Lung (tissue), 11 donors: ENCODE measurements at regions not wholly inside any gene's neighbourhood (a gene's known extent, or its start where the extent isn't known, plus 50 kb on each side); places are given as distances from the start of the nearest gene placed in this dataset.
A peak's percentile ranks its signal among the peaks of the same experiment; 100 is the strongest.

ENCODE experiments used
- ATAC-seq: fragments of 200-7000 bp; cut with Tn5 transposase; one replicate; pipeline ENCODE4 v1.9.1; 2020; ENCODE audit warnings: moderate number of reproducible peaks; ENCODE audit not compliant: insufficient read depth, low FRiP score
- DNase-seq, 3 donors: peaks; one replicate each; pipeline ENCODE4 v3.0.0-alpha.2; 2013 to 2017
- H3K27ac ChIP-seq, 2 donors: one replicate each; pipeline ENCODE4 v1.5.1; 2013; ENCODE audit warnings: mild to moderate bottlenecking in 2 of 2, moderate library complexity in 2 of 2, control low read depth in 1 of 2, inconsistent platforms in 1 of 2, low read depth in 1 of 2, low read length in 1 of 2
- H3K27me3 ChIP-seq, 3 donors: one replicate each; pipeline ENCODE4 v1.5.1; 2013; ENCODE audit warnings: low read length in 2 of 3; ENCODE audit not compliant: control insufficient read depth in 3 of 3, insufficient read depth in 3 of 3
- H3K36me3 ChIP-seq, 4 donors: one replicate each; pipeline ENCODE4 v1.5.1; 2013; ENCODE audit warnings: low read length in 4 of 4, mild to moderate bottlenecking in 1 of 4, moderate library complexity in 1 of 4; ENCODE audit not compliant: control insufficient read depth in 4 of 4, insufficient read depth in 4 of 4
- H3K4me1 ChIP-seq, 5 donors: one replicate each; pipeline ENCODE4 v1.5.1; 2013; ENCODE audit warnings: low read length in 5 of 5, mild to moderate bottlenecking in 2 of 5, moderate library complexity in 1 of 5; ENCODE audit not compliant: control insufficient read depth in 5 of 5, insufficient read depth in 5 of 5
- H3K4me3 ChIP-seq: one replicate; pipeline ENCODE4 v1.5.1; 2013; ENCODE audit warnings: mild to moderate bottlenecking, control low read depth, moderate library complexity
- H3K9ac ChIP-seq, 2 donors: one replicate each; pipeline ENCODE4 v1.5.1; 2013; ENCODE audit warnings: low read length in 2 of 2, control low read depth in 1 of 2; ENCODE audit not compliant: insufficient read depth in 1 of 2
- H3K9me3 ChIP-seq, 4 donors: one replicate each; pipeline ENCODE4 v1.5.1; 2013; ENCODE audit warnings: low read length in 3 of 4, mild to moderate bottlenecking in 1 of 4, moderate library complexity in 1 of 4; ENCODE audit not compliant: control insufficient read depth in 4 of 4, insufficient read depth in 3 of 4
- CTCF ChIP-seq: IDR thresholded peaks from 2 replicates; pipeline ENCODE4 v1.5.1; 2012; ENCODE audit warnings: mild to moderate bottlenecking; ENCODE audit errors: control extremely low read depth, extremely low read depth
- WGBS, 2 donors: extraction: QIAGEN DNeasy Blood & Tissue Kit; methylation state at CpG; one replicate each; pipeline ENCODE4 v1.1.7; 2013; 5-methylcytosine and 5-hydroxymethylcytosine counted together
- donor health status: control.
- donor health status: control.
- donor health status: Bipolar disorder and iron deficiency.
- donor health status: healthy.
- donor health status: DM: yes; HTN: yes; CAD: no.

GRCh38 chr1:94324178-94324544 is 86.8 kb upstream of the ARHGAP29 start:
- Histone ChIP-seq H3K36me3 (no peaks in the 10 kb centered on the region), H3K27ac (peak overlapping the region in 1 of 2 donors; percentile 87), H3K9me3 (no peaks in the 10 kb centered on the region), H3K4me1 (peaks cover 10 to 27% (median 21%) of the 10 kb centered on the region in 5 donors), H3K9ac (no peak overlapping the region), H3K27me3 (no peaks in the 10 kb centered on the region), H3K4me3 (no peak overlapping the region)
- no peak for ATAC-seq
- no peak for TF ChIP-seq CTCF
- WGBS, 2 donors: 67 to 76% methylated on average over 4 of the region's 4 CpGs
- no peak for DNase-seq

DNA sequence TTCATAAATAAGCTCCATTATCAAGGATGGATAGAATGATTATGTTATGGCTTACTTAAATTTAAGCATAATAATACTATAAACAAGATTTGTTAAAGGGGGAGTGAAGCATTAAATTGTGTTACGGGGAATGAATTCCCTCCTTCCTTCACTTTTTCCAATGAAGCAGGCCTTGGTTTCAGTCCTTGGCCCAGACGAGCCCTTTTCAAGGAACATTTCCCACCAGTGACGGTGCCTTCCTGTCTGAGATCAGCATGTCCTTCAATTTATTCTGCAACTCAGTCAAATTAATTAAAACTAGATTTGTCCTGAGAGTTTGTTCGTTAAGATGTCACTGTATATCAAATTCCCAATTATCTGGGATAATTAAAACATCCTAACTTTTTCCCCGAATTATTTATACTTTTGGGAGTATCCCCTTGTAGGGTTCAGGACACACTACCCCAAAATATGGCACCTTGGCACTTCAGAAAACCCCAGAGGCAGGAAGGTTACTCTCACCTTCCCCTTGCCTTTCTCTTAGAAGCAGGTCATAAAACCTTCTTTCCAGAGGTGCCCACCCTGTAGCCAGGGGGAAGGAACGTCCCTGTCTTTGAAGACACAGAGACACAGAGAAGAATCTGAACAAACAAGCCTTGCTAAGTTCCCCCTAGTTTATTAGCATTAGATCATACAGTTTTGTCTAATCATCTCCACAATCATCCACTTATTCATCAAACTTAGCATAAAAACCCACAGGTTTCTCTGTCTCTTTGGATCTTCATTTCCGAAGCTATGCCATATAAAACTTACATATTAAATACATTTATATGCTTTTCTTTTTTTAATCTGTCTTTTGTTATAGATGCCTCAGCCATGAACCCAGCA is 86.2 kb upstream of the ARHGAP29 start:
- H3K27ac ChIP-seq: peak overlapping the region; percentile 26 to 68
- TF ChIP-seq CTCF: no peak
- WGBS, 2 donors: 80 to 83% methylated on average over 7 of the region's 7 CpGs
- no peak for ATAC-seq
- H3K4me1 ChIP-seq: peaks cover 10 to 27% (median 22%) of the 10 kb centered on the region in 5 donors
- DNase-seq: no peak
- no peaks in the 10 kb centered on the region for H3K27me3 ChIP-seq
- no peak overlapping the region for H3K9ac ChIP-seq
- no peaks in the 10 kb centered on the region for H3K36me3 ChIP-seq
- H3K4me3 ChIP-seq: no peak overlapping the region
- H3K9me3 ChIP-seq: peaks cover 0 to under 1% (median 0%) of the 10 kb centered on the region in 4 donors

DNA sequence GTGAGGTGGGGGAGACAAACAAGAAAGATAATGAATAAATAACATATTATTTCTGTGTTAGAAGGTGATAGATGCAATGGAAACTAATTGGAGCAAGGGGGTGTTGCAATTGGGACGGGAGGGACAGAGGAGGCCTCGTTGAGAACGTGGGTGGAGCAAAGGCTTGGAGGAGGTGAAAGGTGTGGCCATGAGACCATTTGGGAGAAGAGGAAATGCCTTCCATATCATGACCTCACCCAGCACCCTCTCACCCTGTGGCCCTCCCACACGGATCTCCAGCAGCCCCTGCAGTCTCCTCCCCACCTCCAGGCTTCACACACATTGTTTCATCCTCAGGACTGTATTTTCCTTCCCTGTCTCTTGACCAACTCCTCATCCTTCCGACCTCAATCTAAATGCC is 85.3 kb upstream of the ARHGAP29 start:
- peaks cover 0 to 2% (median 0%) of the 10 kb centered on the region in 4 donors for H3K9me3 ChIP-seq
- DNase-seq (no peak), ATAC-seq (no peak)
- no peak overlapping the region for H3K4me3 ChIP-seq
- H3K36me3 ChIP-seq: no peaks in the 10 kb centered on the region
- H3K4me1 ChIP-seq: peaks cover 10 to 26% (median 22%) of the 10 kb centered on the region in 5 donors
- peak overlapping the region; percentile 55 to 66 for H3K27ac ChIP-seq
- H3K9ac ChIP-seq: no peak overlapping the region
- no peak for TF ChIP-seq CTCF
- WGBS, 2 donors: 58 to 66% methylated on average over 5 of the region's 5 CpGs
- H3K27me3 ChIP-seq: no peaks in the 10 kb centered on the region
